Breast epithelium (tissue), 4 donors: ENCODE measurements at regions not wholly inside any gene's neighbourhood (a gene's known extent, or its start where the extent isn't known, plus 50 kb on each side); places are given as distances from the start of the nearest gene placed in this dataset.
"Not testable (repeated sequence)": the region's sequence is repeated elsewhere in the genome, so short reads cannot be mapped to it uniquely, and the experiment has no call there.

Experiments used
- DNase-seq, 2 donors: peaks; one replicate each; pipeline ENCODE4 v3.0.0-alpha.2; 2019; ENCODE audit warnings: low spot score in 2 of 2
- H3K27ac ChIP-seq, 2 donors: fragments of 200-600 bp; sonication (generic) in 1 of 2; one replicate each; pipeline ENCODE4 v1.5.1; 2016 to 2019; ENCODE audit warnings: mild to moderate bottlenecking in 1 of 2
- H3K27me3 ChIP-seq, 2 donors: fragments of 200-600 bp; sonication (generic) in 1 of 2; one replicate each; pipeline versions ENCODE4 v1.5.1 to v1.6.0; 2017 to 2019; ENCODE audit warnings: control low read depth in 1 of 2, mild to moderate bottlenecking in 1 of 2
- H3K36me3 ChIP-seq: fragments of 200-600 bp; one replicate; pipeline ENCODE4 v1.5.1; 2019
- H3K4me1 ChIP-seq, 2 donors: fragments of 200-600 bp; sonication (generic); one replicate each; pipeline ENCODE4 v1.5.1; 2016 to 2019; ENCODE audit warnings: control low read depth in 1 of 2
- H3K4me3 ChIP-seq, 3 donors: fragments of 200-600 bp; sonication (generic); 1 replicate in 2 of 3; 2 replicates in 1 of 3; pipeline ENCODE4 v1.5.1; 2016 to 2019; ENCODE audit warnings: mild to moderate bottlenecking in 3 of 3, moderate library complexity in 2 of 3
- H3K9me3 ChIP-seq, 2 donors: fragments of 200-600 bp; sonication (generic) in 1 of 2; one replicate each; pipeline ENCODE4 v1.5.1; 2016 to 2019; ENCODE audit warnings: control low read depth in 1 of 2
- POLR2A ChIP-seq: fragments of 450-650 bp; IDR thresholded peaks from one replicate; pipeline ENCODE4 v1.6.1; 2016; ENCODE audit warnings: antibody characterized with exemption, mild to moderate bottlenecking, moderate library complexity
- POLR2AphosphoS5 ChIP-seq, 3 donors: sonication (generic); formaldehyde crosslinking; IDR thresholded peaks; one replicate each; pipeline ENCODE4 v1.6.1; 2017; ENCODE audit warnings: antibody characterized with exemption in 3 of 3
- intact Hi-C: fragments of 100-400 bp; cut with DNase I; formaldehyde crosslinking; loops from one replicate; pipeline ENCODE4 v1.15.1; 2023; ENCODE audit warnings: low total_unique reads
- TF ChIP-seq, protein P1 (sequence below), 3 donors: fragments of 450-650 bp; IDR thresholded peaks; one replicate each; pipeline ENCODE4 v1.5.1; 2016 to 2017; ENCODE audit warnings: antibody characterized with exemption in 3 of 3, mild to moderate bottlenecking in 3 of 3, moderate library complexity in 3 of 3

GRCh38 chr6:76835695-76836094 lies 627.6 kb downstream of the HTR1B start:
- no peaks in the 10 kb centered on the region for H3K36me3 ChIP-seq
- no peak for DNase-seq
- intact Hi-C loops = no loop called here
- H3K9me3 ChIP-seq = no peaks in the 10 kb centered on the region
- no peak for TF ChIP-seq POLR2AphosphoS5 (IDR thresholded peaks at IDR 0.05)
- no peak for TF ChIP-seq POLR2A
- TF ChIP-seq, protein P1, sequence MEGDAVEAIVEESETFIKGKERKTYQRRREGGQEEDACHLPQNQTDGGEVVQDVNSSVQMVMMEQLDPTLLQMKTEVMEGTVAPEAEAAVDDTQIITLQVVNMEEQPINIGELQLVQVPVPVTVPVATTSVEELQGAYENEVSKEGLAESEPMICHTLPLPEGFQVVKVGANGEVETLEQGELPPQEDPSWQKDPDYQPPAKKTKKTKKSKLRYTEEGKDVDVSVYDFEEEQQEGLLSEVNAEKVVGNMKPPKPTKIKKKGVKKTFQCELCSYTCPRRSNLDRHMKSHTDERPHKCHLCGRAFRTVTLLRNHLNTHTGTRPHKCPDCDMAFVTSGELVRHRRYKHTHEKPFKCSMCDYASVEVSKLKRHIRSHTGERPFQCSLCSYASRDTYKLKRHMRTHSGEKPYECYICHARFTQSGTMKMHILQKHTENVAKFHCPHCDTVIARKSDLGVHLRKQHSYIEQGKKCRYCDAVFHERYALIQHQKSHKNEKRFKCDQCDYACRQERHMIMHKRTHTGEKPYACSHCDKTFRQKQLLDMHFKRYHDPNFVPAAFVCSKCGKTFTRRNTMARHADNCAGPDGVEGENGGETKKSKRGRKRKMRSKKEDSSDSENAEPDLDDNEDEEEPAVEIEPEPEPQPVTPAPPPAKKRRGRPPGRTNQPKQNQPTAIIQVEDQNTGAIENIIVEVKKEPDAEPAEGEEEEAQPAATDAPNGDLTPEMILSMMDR (IDR thresholded peaks at IDR 0.05) = no peak
- H3K27ac ChIP-seq = no peak overlapping the region
- no peak overlapping the region for H3K4me3 ChIP-seq
- H3K27me3 ChIP-seq = no peaks in the 10 kb centered on the region
- no peaks in the 10 kb centered on the region for H3K4me1 ChIP-seq

DNA sequence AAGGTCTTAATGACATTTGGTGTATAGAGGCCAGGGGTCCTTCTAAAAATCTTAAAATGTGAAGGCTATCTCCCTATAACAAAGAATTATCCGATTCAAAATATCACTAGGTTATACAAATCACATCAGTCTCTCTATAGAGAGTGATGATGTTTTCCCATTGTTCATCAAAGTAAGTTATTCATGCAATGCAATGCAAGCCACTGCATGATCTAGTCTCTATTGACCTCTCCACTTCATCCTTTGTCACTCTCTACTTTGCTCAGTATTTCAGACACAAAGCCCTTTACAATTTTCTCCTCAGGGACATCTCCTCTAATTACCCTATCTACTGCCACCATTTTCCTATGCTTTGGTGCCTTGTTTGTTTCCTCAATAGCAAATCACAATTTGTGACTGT lies 628.0 kb downstream of the HTR1B start:
- Histone ChIP-seq H3K9me3 (no peaks in the 10 kb centered on the region), H3K27ac (no peak overlapping the region), H3K36me3 (no peaks in the 10 kb centered on the region), H3K4me3 (no peak overlapping the region), H3K27me3 (no peaks in the 10 kb centered on the region), H3K4me1 (no peaks in the 10 kb centered on the region)
- intact Hi-C loops = no loop called here
- TF ChIP-seq, protein P1 (IDR thresholded peaks at IDR 0.05) = no peak
- TF ChIP-seq POLR2A (no peak), POLR2AphosphoS5 (IDR thresholded peaks at IDR 0.05) (no peak)
- DNase-seq = no peak

GRCh38 chr6:76834399-76834798 lies 628.9 kb downstream of the HTR1B start:
- Histone ChIP-seq H3K4me1 (no peaks in the 10 kb centered on the region), H3K27me3 (no peaks in the 10 kb centered on the region), H3K27ac (no peak overlapping the region), H3K9me3 (peaks cover 0 to 3% of the 10 kb centered on the region in 2 donors), H3K4me3 (no peak overlapping the region), H3K36me3 (no peaks in the 10 kb centered on the region)
- no peak for DNase-seq
- TF ChIP-seq POLR2AphosphoS5 (IDR thresholded peaks at IDR 0.05) = no peak
- no peak for TF ChIP-seq POLR2A
- TF ChIP-seq, protein P1 (IDR thresholded peaks at IDR 0.05) = no peak
- intact Hi-C loops = no loop called here

DNA sequence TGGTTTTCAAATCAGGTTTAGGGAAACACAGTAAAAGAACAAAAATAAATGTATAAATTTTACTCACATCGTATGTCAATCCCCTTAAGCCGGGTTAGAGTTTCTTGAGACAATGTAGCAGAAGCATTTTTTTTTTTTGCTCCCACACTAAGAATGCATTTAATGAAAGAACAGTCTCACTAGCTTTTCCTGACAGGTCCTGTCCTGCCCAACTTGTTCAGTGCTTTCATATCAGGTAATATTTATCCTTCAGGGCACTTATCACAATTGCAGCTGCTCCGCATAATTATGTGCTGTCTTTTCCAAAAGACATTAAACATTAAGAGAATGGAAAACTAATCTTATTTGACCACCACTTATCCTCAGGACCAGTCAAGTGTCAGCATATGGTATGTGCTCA lies 632.0 kb downstream of the HTR1B start:
- no peak for DNase-seq
- intact Hi-C loops = no loop called here
- Histone ChIP-seq H3K4me3 (no peak overlapping the region), H3K9me3 (peaks cover 0 to 5% of the 10 kb centered on the region in 2 donors), H3K4me1 (no peaks in the 10 kb centered on the region), H3K36me3 (peaks cover 4% of the 10 kb centered on the region), H3K27me3 (no peaks in the 10 kb centered on the region), H3K27ac (no peak overlapping the region)
- no peak for TF ChIP-seq POLR2AphosphoS5 (IDR thresholded peaks at IDR 0.05)
- TF ChIP-seq, protein P1 (IDR thresholded peaks at IDR 0.05) = no peak
- no peak for TF ChIP-seq POLR2A

- H3K36me3 ChIP-seq, H3K4me1 ChIP-seq, H3K27me3 ChIP-seq, H3K27ac ChIP-seq, H3K4me3 ChIP-seq, intact Hi-C loops, DNase-seq: not testable (repeated sequence)
- H3K9me3 ChIP-seq = peaks cover 14 to 34% of the 10 kb centered on the region in 2 donors
Observed at GRCh38 chr6:76823578-76823977, 639.7 kb downstream of the HTR1B start.

GRCh38 chr6:76818451-76818850 lies 644.8 kb downstream of the HTR1B start:
- intact Hi-C loops = no loop called here

More at GRCh38 chr6:76818451-76818850, 644.8 kb downstream of the HTR1B start:
- no peak for DNase-seq
- no peak overlapping the region for H3K27ac ChIP-seq
- H3K4me1 ChIP-seq = no peaks in the 10 kb centered on the region
- H3K27me3 ChIP-seq = no peaks in the 10 kb centered on the region
- no peak overlapping the region for H3K4me3 ChIP-seq
- H3K36me3 ChIP-seq = no peaks in the 10 kb centered on the region
- peaks cover 6 to 15% of the 10 kb centered on the region in 2 donors for H3K9me3 ChIP-seq
- no peak for TF ChIP-seq POLR2A
- TF ChIP-seq POLR2AphosphoS5 (IDR thresholded peaks at IDR 0.05) = no peak
- TF ChIP-seq, protein P1 (IDR thresholded peaks at IDR 0.05) = no peak
